HK-2 (cell line): ENCODE measurements at regions not wholly inside any gene's neighbourhood (a gene's known extent, or its start where the extent isn't known, plus 50 kb on each side); places are given as distances from the start of the nearest gene placed in this dataset.

Source experiments
- DNase-seq: peaks from one replicate; pipeline ENCODE4 v3.0.0-alpha.2; 2018; ENCODE audit not compliant: unreplicated experiment

GRCh38 chr13:31081316-31081715 lies 80.4 kb downstream of the HSPH1 start:
- no peak for DNase-seq

GRCh38 chr13:31074756-31075155 lies 86.9 kb downstream of the HSPH1 start:
- no peak for DNase-seq

- DNase-seq = no peak
Observed at GRCh38 chr13:31073859-31074718, 87.6 kb downstream of the HSPH1 start.

GRCh38 chr13:31072041-31072440 lies 89.7 kb downstream of the HSPH1 start:
- DNase-seq = no peak

- DNase-seq = no peak
Observed at GRCh38 chr13:31069808-31070534, 91.7 kb downstream of the HSPH1 start.

GRCh38 chr13:31068119-31068423 lies 93.6 kb downstream of the HSPH1 start:
- DNase-seq = no peak

- no peak for DNase-seq
Observed at GRCh38 chr13:31067416-31068118, 94.1 kb downstream of the HSPH1 start.

- no peak for DNase-seq
Observed at GRCh38 chr13:31064636-31065035, 97.1 kb downstream of the HSPH1 start.

- DNase-seq = no peak
Observed at GRCh38 chr13:31063772-31064171, 97.9 kb downstream of the HSPH1 start.

- no peak for DNase-seq
Observed at GRCh38 chr13:31060655-31061054, 101.0 kb downstream of the HSPH1 start.

GRCh38 chr13:31060220-31060619 lies 101.5 kb downstream of the HSPH1 start:
- DNase-seq = no peak

GRCh38 chr13:31057403-31058033 lies 104.2 kb downstream of the HSPH1 start:
- no peak for DNase-seq

GRCh38 chr13:31056644-31057271 lies 104.9 kb downstream of the HSPH1 start:
- no peak for DNase-seq

GRCh38 chr13:31055589-31055988 lies 106.1 kb downstream of the HSPH1 start:
- no peak for DNase-seq

- no peak for DNase-seq
Observed at GRCh38 chr13:31054632-31055031, 107.1 kb downstream of the HSPH1 start.

GRCh38 chr13:31053896-31054295 lies 107.8 kb downstream of the HSPH1 start:
- DNase-seq = no peak

- DNase-seq = no peak
Observed at GRCh38 chr13:31053091-31053490, 108.6 kb downstream of the HSPH1 start.

- DNase-seq = no peak
Observed at GRCh38 chr13:31052478-31052877, 109.2 kb downstream of the HSPH1 start.

GRCh38 chr13:31051999-31052398 lies 109.7 kb downstream of the HSPH1 start:
- DNase-seq = no peak

GRCh38 chr13:31050486-31051400 lies 111.0 kb downstream of the HSPH1 start:
- DNase-seq = no peak

- no peak for DNase-seq
Observed at GRCh38 chr13:31049833-31050232, 111.9 kb downstream of the HSPH1 start.
